ENCODE measurements at regions not wholly inside any gene's neighbourhood (a gene's known extent, or its start where the extent isn't known, plus 50 kb on each side); places are given as distances from the start of the nearest gene placed in this dataset.

GRCh38 chr2:41992671-41993434 lies 55.0 kb upstream of the PKDCC start:
- Histone ChIP-seq H3K9me3 (no peaks in the 10 kb centered on the region), H3K27ac (no peak overlapping the region), H3K4me3 (no peak overlapping the region), H3K27me3 (no peaks in the 10 kb centered on the region), H3K4me1 (peaks cover 8 to 21% of the 10 kb centered on the region in 2 donors), H3K36me3 (no peaks in the 10 kb centered on the region)
- DNase-seq (ENCODE audit: low spot score in 2 of 2) = no peak
- no peak for TF ChIP-seq CTCF (IDR thresholded peaks at IDR 0.05)
- intact Hi-C loops (cut with DNase I) = no loop called here

GRCh38 chr2:41993435-41993925 lies 54.3 kb upstream of the PKDCC start:
- Histone ChIP-seq H3K27ac (no peak overlapping the region), H3K4me3 (no peak overlapping the region), H3K4me1 (peaks cover 8 to 28% of the 10 kb centered on the region in 2 donors), H3K27me3 (no peaks in the 10 kb centered on the region), H3K36me3 (no peaks in the 10 kb centered on the region), H3K9me3 (no peaks in the 10 kb centered on the region)
- intact Hi-C loops (cut with DNase I) = no loop called here
- DNase-seq (ENCODE audit: low spot score in 2 of 2) = no peak
- TF ChIP-seq CTCF (IDR thresholded peaks at IDR 0.05) = no peak

- no peak for DNase-seq (ENCODE audit: low spot score in 2 of 2)
- Histone ChIP-seq H3K36me3 (no peaks in the 10 kb centered on the region), H3K27ac (no peak overlapping the region), H3K9me3 (no peaks in the 10 kb centered on the region), H3K4me1 (peaks cover 8 to 27% of the 10 kb centered on the region in 2 donors), H3K27me3 (no peaks in the 10 kb centered on the region), H3K4me3 (no peak overlapping the region)
- no peak for TF ChIP-seq CTCF (IDR thresholded peaks at IDR 0.05)
- intact Hi-C loops (cut with DNase I) = no loop called here
Observed at GRCh38 chr2:41994233-41994637, 53.6 kb upstream of the PKDCC start.

- Histone ChIP-seq H3K4me1 (peaks cover 6 to 23% of the 10 kb centered on the region in 2 donors), H3K9me3 (no peaks in the 10 kb centered on the region), H3K27ac (no peak overlapping the region), H3K4me3 (no peak overlapping the region), H3K36me3 (no peaks in the 10 kb centered on the region), H3K27me3 (no peaks in the 10 kb centered on the region)
- no peak for TF ChIP-seq CTCF (IDR thresholded peaks at IDR 0.05)
- intact Hi-C loops (cut with DNase I) = no loop called here
- no peak for DNase-seq (ENCODE audit: low spot score in 2 of 2)
Observed at GRCh38 chr2:41994661-41995060, 53.2 kb upstream of the PKDCC start.

GRCh38 chr2:41997561-41997960 lies 50.3 kb upstream of the PKDCC start:
- no peaks in the 10 kb centered on the region for H3K9me3 ChIP-seq
- no peaks in the 10 kb centered on the region for H3K27me3 ChIP-seq
- TF ChIP-seq CTCF (IDR thresholded peaks at IDR 0.05) = no peak
- intact Hi-C loops (cut with DNase I) = no loop called here
- no peaks in the 10 kb centered on the region for H3K36me3 ChIP-seq
- H3K27ac ChIP-seq = no peak overlapping the region
- no peak for DNase-seq (ENCODE audit: low spot score in 2 of 2)
- peaks cover 0 to 10% of the 10 kb centered on the region in 2 donors for H3K4me1 ChIP-seq
- H3K4me3 ChIP-seq = no peak overlapping the region

All from ascending aorta (tissue), 2 donors.